ENCODE measurements at regions not wholly inside any gene's neighbourhood (a gene's known extent, or its start where the extent isn't known, plus 50 kb on each side); places are given as distances from the start of the nearest gene placed in this dataset.
"Not testable (repeated sequence)": the region's sequence is repeated elsewhere in the genome, so short reads cannot be mapped to it uniquely, and the experiment has no call there.

- Mint-ChIP-seq H3K27me3 (peaks cover 41% of the 10 kb centered on the region), H3K36me3 (no peaks in the 10 kb centered on the region), H3K4me3 (no peak overlapping the region), H3K9me3 (no peaks in the 10 kb centered on the region), H3K27ac (no peak overlapping the region), H3K4me1 (no peaks in the 10 kb centered on the region)
- CTCF ChIA-PET: no interaction called here
- no peak for DNase-seq
Observed at GRCh38 chr9:90069085-90069484, 464.3 kb downstream of the GADD45G start.

GRCh38 chr9:90070056-90070455 is 465.2 kb downstream of the GADD45G start:
- no peaks in the 10 kb centered on the region for H3K4me1 Mint-ChIP-seq
- CTCF ChIA-PET: interaction anchor here (0.6 kb wide), 1 partner anchor 392 kb away, joined by 3 read pairs; no protein-coding TSS in a partner anchor
- no peak overlapping the region for H3K4me3 Mint-ChIP-seq
- peaks cover 45% of the 10 kb centered on the region for H3K27me3 Mint-ChIP-seq
- no peaks in the 10 kb centered on the region for H3K9me3 Mint-ChIP-seq
- H3K36me3 Mint-ChIP-seq: no peaks in the 10 kb centered on the region
- no peak for DNase-seq
- no peak overlapping the region for H3K27ac Mint-ChIP-seq

DNA sequence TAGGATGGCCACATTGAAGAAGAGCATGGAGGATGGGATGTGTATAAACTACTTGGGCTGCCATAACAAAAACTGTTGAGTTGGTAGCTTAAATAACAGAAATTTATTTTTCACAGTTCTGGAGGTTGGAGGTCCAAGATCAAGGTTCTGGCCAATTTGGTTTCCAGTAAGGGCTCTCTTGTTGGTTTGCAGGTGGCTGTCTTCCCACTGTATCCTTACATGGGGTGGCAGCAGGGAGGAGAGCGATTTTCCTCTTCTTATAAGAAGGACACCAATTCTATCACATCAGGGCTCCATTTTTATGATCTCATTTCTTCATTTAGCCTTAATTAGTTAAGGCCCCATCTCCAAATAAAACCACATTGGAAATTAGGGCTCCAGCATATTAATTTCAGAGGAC is 465.7 kb downstream of the GADD45G start:
- no peak overlapping the region for H3K27ac Mint-ChIP-seq
- CTCF ChIA-PET: no interaction called here

GRCh38 chr9:90070931-90071660 is 466.3 kb downstream of the GADD45G start:
- H3K36me3 Mint-ChIP-seq: no peaks in the 10 kb centered on the region
- H3K27ac Mint-ChIP-seq: no peak overlapping the region
- H3K4me1 Mint-ChIP-seq: no peaks in the 10 kb centered on the region
- H3K9me3 Mint-ChIP-seq: no peaks in the 10 kb centered on the region
- DNase-seq: no peak
- H3K4me3 Mint-ChIP-seq: no peak overlapping the region
- peaks cover 46% of the 10 kb centered on the region for H3K27me3 Mint-ChIP-seq
- CTCF ChIA-PET: no interaction called here

More for the DNA sequence above, 465.7 kb downstream of the GADD45G start:
- no peaks in the 10 kb centered on the region for H3K4me1 Mint-ChIP-seq
- DNase-seq: no peak
- no peaks in the 10 kb centered on the region for H3K9me3 Mint-ChIP-seq
- no peaks in the 10 kb centered on the region for H3K36me3 Mint-ChIP-seq
- H3K4me3 Mint-ChIP-seq: no peak overlapping the region
- peaks cover 42% of the 10 kb centered on the region for H3K27me3 Mint-ChIP-seq

- H3K27me3 Mint-ChIP-seq: peaks cover 50% of the 10 kb centered on the region
- H3K27ac Mint-ChIP-seq: no peak overlapping the region
- DNase-seq: no peak
- peaks cover 5% of the 10 kb centered on the region for H3K4me1 Mint-ChIP-seq
- CTCF ChIA-PET: interaction anchor here (1.4 kb wide), 1 partner anchor 470 kb away, joined by 4 read pairs; no protein-coding TSS in a partner anchor
- no peak overlapping the region for H3K4me3 Mint-ChIP-seq
- H3K9me3 Mint-ChIP-seq: no peaks in the 10 kb centered on the region
- H3K36me3 Mint-ChIP-seq: no peaks in the 10 kb centered on the region
Observed at GRCh38 chr9:90073186-90073945, 468.6 kb downstream of the GADD45G start.

- CTCF ChIA-PET: no interaction called here
- peaks cover 5% of the 10 kb centered on the region for H3K4me1 Mint-ChIP-seq
- no peak overlapping the region for H3K27ac Mint-ChIP-seq
- no peaks in the 10 kb centered on the region for H3K9me3 Mint-ChIP-seq
- H3K36me3 Mint-ChIP-seq: no peaks in the 10 kb centered on the region
- H3K4me3 Mint-ChIP-seq: no peak overlapping the region
- H3K27me3 Mint-ChIP-seq: peaks cover 55% of the 10 kb centered on the region
- DNase-seq: no peak
Observed at GRCh38 chr9:90074316-90074962, 469.6 kb downstream of the GADD45G start.

DNA sequence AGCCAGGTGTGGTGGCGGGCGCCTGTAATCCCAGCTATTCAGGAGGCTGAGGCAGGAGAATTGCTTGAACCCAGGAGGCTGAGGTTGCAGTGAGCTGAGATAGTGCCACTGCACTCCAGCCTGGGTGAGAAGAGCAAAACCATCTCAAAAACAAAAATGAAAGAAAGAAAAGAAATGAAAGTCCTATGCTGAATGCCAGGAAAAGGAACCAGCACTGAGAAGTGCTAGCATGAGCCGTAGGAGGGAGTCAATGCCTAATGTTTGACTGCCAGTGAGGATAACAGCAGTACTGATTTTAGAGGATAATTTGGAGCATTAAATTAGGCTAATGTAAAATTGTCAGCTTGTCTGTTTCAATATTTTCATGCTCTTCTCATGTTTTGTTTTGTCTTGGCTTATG is 472.8 kb downstream of the GADD45G start:
- H3K27me3 Mint-ChIP-seq: peaks cover 67% of the 10 kb centered on the region
- H3K27ac Mint-ChIP-seq, DNase-seq, H3K4me1 Mint-ChIP-seq, H3K36me3 Mint-ChIP-seq, H3K9me3 Mint-ChIP-seq, H3K4me3 Mint-ChIP-seq: not testable (repeated sequence)
- CTCF ChIA-PET: interaction anchor here (0.9 kb wide), 4 partner anchors 24 to 474 kb away, joined by 3 to 4 read pairs (median 4); no protein-coding TSS in a partner anchor

DNA sequence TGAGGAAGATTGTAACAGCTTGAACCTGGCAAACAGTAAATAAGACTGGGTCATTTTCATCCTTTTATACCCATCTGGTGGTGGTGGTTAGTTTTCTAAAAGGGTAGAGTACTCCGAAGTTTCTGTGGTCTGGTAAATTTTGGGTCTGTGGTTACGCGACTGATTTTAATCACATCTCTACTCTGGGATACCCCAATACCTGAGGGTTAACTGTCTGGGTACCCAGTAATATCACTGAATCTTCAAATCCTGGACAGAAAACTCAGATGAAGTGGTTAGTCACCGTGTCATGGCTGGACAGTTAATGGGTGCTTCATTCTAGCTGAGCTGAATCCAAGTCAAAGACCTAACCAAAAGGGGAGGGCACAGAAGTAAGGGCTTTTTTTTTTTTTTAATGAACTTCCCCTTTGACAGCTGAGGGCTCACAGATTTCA is 474.2 kb downstream of the GADD45G start:
- Mint-ChIP-seq H3K27me3 (peaks cover 60% of the 10 kb centered on the region), H3K36me3 (no peaks in the 10 kb centered on the region), H3K27ac (no peak overlapping the region), H3K4me1 (peaks cover 5% of the 10 kb centered on the region), H3K9me3 (no peaks in the 10 kb centered on the region), H3K4me3 (no peak overlapping the region)
- DNase-seq: no peak
- CTCF ChIA-PET: interaction anchor here (0.7 to 1.3 kb wide), 3 partner anchors 16 to 476 kb away, joined by 3 read pairs; no protein-coding TSS in a partner anchor

DNA sequence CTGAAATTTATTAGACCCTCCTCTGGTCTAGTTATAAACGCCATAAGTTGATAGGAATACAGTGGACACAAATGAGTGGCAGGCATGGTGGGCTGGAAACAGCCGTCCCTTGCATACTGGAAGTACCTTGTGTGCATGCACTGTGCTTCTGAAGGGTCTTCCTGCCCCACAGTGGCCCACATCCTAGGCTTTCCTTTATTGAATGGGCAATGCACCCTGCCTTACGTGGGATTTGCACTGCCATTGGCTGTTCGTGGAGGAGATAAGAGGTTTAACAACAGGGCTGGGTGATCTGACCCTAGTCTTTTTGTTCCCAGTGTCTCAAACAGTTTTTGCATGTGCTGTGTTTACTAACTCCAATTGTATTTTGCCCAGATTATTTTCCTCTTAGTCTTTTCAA is 480.8 kb downstream of the GADD45G start:
- Mint-ChIP-seq H3K9me3 (no peaks in the 10 kb centered on the region), H3K4me3 (no peak overlapping the region), H3K36me3 (no peaks in the 10 kb centered on the region), H3K27ac (no peak overlapping the region), H3K27me3 (peaks cover 34% of the 10 kb centered on the region), H3K4me1 (no peaks in the 10 kb centered on the region)
- CTCF ChIA-PET: no interaction called here
- DNase-seq: no peak

GRCh38 chr9:90086101-90086511 is 481.3 kb downstream of the GADD45G start:
- no peak overlapping the region for H3K4me3 Mint-ChIP-seq
- no peak overlapping the region for H3K27ac Mint-ChIP-seq
- H3K4me1 Mint-ChIP-seq: no peaks in the 10 kb centered on the region
- H3K27me3 Mint-ChIP-seq: peaks cover 30% of the 10 kb centered on the region
- no peaks in the 10 kb centered on the region for H3K9me3 Mint-ChIP-seq
- H3K36me3 Mint-ChIP-seq: no peaks in the 10 kb centered on the region
- CTCF ChIA-PET: interaction anchor here (0.6 kb wide), 1 partner anchor 35 kb away, joined by 4 read pairs; no protein-coding TSS in a partner anchor
- no peak for DNase-seq

DNA sequence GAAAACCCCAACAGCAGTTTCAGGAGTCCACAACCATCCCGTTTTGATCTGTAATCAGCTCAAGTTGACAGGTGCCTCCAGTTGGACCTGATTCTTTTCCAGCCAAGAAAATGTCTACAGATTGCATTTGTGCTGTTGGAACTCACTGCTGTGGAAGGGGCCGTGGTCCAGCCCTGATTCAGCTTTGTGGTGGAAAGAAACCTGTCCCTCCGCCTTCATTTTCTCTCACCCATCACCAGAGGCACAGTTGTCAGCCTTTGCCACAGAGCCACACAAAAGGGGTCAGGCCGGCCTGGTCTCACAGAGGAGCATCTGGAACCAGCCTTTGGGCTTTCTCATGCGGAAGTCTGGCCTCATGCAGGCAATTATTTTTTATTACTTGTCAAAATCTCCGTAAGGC is 483.6 kb downstream of the GADD45G start:
- Mint-ChIP-seq H3K4me3 (no peak overlapping the region), H3K27ac (no peak overlapping the region), H3K9me3 (no peaks in the 10 kb centered on the region), H3K4me1 (peaks cover 16% of the 10 kb centered on the region), H3K36me3 (no peaks in the 10 kb centered on the region), H3K27me3 (peaks cover 28% of the 10 kb centered on the region)
- CTCF ChIA-PET: interaction anchor here (0.9 to 1.7 kb wide), 3 partner anchors 11 to 491 kb away, joined by 3 to 4 read pairs (median 4); no protein-coding TSS in a partner anchor
- DNase-seq: no peak

DNA sequence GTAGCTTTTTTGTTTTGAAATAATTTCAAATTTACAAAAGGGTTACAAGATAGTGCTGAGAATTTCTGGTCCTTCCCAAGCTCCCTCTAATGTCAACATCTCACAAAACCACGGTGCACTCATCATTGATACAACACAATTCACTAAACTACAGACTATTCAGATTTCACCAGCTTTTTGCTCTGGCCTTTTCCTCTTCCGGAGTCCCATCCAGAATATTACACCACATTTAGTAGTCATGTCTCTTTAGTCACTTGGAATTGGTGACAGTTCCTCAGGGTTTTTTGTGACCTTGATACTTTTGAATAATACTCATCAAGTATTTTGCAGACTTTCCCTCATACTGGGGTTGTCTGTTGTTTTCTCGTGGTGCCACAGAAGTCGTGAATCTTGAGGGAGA is 484.0 kb downstream of the GADD45G start:
- CTCF ChIA-PET: interaction anchor here (0.9 to 1.7 kb wide), 3 partner anchors 11 to 491 kb away, joined by 3 to 4 read pairs (median 4); no protein-coding TSS in a partner anchor
- Mint-ChIP-seq H3K27ac (no peak overlapping the region), H3K4me1 (peaks cover 20% of the 10 kb centered on the region), H3K36me3 (no peaks in the 10 kb centered on the region), H3K9me3 (no peaks in the 10 kb centered on the region), H3K4me3 (no peak overlapping the region), H3K27me3 (peaks cover 33% of the 10 kb centered on the region)
- no peak for DNase-seq

GRCh38 chr9:90090997-90091396 is 486.2 kb downstream of the GADD45G start:
- Mint-ChIP-seq H3K36me3 (no peaks in the 10 kb centered on the region), H3K27ac (no peak overlapping the region), H3K27me3 (peaks cover 47% of the 10 kb centered on the region), H3K9me3 (no peaks in the 10 kb centered on the region), H3K4me3 (no peak overlapping the region), H3K4me1 (peaks cover 20% of the 10 kb centered on the region)
- no peak for DNase-seq
- CTCF ChIA-PET: no interaction called here

DNA sequence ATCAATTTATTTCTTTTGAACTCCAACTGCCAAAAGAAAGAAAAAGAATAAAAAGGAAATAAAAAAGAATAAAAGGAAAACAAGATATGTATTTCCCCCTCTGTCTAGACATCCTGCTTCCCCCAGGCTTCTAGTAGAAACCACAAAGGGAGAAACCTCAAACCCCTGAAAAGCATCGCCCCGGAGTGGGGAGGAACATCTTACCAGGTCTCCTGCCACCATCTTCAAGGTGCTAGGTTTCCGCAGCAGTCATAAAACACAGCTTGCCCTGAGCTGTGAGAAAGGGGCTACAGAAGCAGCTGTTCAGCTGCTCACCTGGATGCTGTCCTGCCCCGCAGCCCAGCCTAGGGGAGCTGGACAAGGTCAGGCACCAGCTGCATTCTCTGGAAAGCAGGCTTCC is 487.7 kb downstream of the GADD45G start:
- CTCF ChIA-PET: interaction anchor here (1.3 to 6.6 kb wide), 3 partner anchors 490 to 499 kb away, joined by 5 to 64 read pairs (median 6); no protein-coding TSS in a partner anchor
- peaks cover 50% of the 10 kb centered on the region for H3K27me3 Mint-ChIP-seq
- H3K4me3 Mint-ChIP-seq: no peak overlapping the region

More for the DNA sequence above, 487.7 kb downstream of the GADD45G start:
- Mint-ChIP-seq H3K9me3 (no peaks in the 10 kb centered on the region), H3K27ac (no peak overlapping the region), H3K36me3 (no peaks in the 10 kb centered on the region), H3K4me1 (peaks cover 20% of the 10 kb centered on the region)
- peak; percentile 36 for DNase-seq

Data from activated naive CD4-positive, alpha-beta T cell treated with anti-CD3 and anti-CD28 coated beads, Interleukin-2, amount 10 ng/mL, durations not matched to agents 7 days and 5 days (primary cell).